ENCODE measurements at regions not wholly inside any gene's neighbourhood (a gene's known extent, or its start where the extent isn't known, plus 50 kb on each side); places are given as distances from the start of the nearest gene placed in this dataset.

DNA sequence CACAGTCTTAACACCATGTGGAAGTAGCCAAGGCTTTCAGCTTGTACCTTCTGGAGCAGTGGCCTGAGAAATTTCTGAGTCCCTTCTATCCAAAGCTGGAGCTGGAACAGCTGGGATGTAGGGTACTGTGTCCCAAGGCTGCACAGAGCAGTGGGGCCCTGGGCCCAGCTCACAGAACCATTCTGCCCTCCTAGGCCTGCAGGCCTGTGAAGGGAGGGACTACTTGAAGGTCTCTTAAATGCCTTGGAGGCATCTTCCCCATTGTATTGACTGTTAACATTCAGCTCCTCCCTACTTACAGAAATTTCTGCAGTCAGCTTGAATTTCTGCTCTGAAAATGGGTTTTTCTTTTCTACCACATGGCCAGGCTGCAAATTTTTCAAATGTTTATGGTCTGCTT is 156.5 kb upstream of the MANEA start:
- TF ChIP-seq POLR2A (IDR thresholded peaks at IDR 0.05) (no peak), POLR2AphosphoS5 (IDR thresholded peaks at IDR 0.05) (no peak), CTCF (IDR thresholded peaks at IDR 0.05) (no peak), EP300 (IDR thresholded peaks at IDR 0.05) (no peak)

Measured in suprapubic skin (tissue), 4 donors.